RWPE2 (cell line): ENCODE measurements at regions not wholly inside any gene's neighbourhood (a gene's known extent, or its start where the extent isn't known, plus 50 kb on each side); places are given as distances from the start of the nearest gene placed in this dataset.
"Not testable (repeated sequence)": the region's sequence is repeated elsewhere in the genome, so short reads cannot be mapped to it uniquely, and the experiment has no call there.

ENCODE experiments used
- ATAC-seq: fragments of 200-7000 bp; cut with Tn5 transposase; 3 replicates; pipeline ENCODE4 v1.9.1; 2021; ENCODE audit warnings: low read depth
- DNase-seq: peaks from one replicate; pipeline ENCODE4 v3.0.0-alpha.2; 2020; ENCODE audit warnings: low spot score
- H3K27ac ChIP-seq: fragments of 450-650 bp; 2 replicates; pipeline ENCODE4 v1.5.1; 2017; ENCODE audit warnings: mild to moderate bottlenecking; ENCODE audit not compliant: poor library complexity, severe bottlenecking
- H3K27me3 ChIP-seq: fragments of 250-450 bp; sonication (Bioruptor Pico); 2 replicates; pipeline ENCODE4 v1.5.1; 2021; ENCODE audit warnings: mild to moderate bottlenecking, moderate library complexity; ENCODE audit not compliant: insufficient read depth, poor library complexity, severe bottlenecking
- H3K36me3 ChIP-seq: fragments of 250-450 bp; sonication (Bioruptor Pico); 2 replicates; pipeline ENCODE4 v1.5.1; 2020; ENCODE audit warnings: low read depth, mild to moderate bottlenecking, moderate library complexity
- H3K4me1 ChIP-seq: fragments of 250-450 bp; sonication (Bioruptor Pico); 2 replicates; pipeline ENCODE4 v1.5.1; 2021; ENCODE audit warnings: mild to moderate bottlenecking, moderate library complexity; ENCODE audit not compliant: insufficient read depth, poor library complexity, severe bottlenecking
- H3K4me3 ChIP-seq: fragments of 250-450 bp; sonication (Bioruptor Pico); 2 replicates; pipeline ENCODE4 v1.5.1; 2021; ENCODE audit warnings: mild to moderate bottlenecking, moderate library complexity; ENCODE audit not compliant: severe bottlenecking
- H3K9me3 ChIP-seq: fragments of 250-450 bp; sonication (Bioruptor Pico); 2 replicates; pipeline ENCODE4 v1.5.1; 2021; ENCODE audit warnings: mild to moderate bottlenecking, moderate library complexity; ENCODE audit not compliant: severe bottlenecking
- TF ChIP-seq, protein P1 (sequence below): fragments of 450-650 bp; IDR thresholded peaks from one replicate; pipeline ENCODE4 v1.5.1; 2017; ENCODE audit warnings: mild to moderate bottlenecking, moderate library complexity; ENCODE audit not compliant: poor library complexity, severe bottlenecking

DNA sequence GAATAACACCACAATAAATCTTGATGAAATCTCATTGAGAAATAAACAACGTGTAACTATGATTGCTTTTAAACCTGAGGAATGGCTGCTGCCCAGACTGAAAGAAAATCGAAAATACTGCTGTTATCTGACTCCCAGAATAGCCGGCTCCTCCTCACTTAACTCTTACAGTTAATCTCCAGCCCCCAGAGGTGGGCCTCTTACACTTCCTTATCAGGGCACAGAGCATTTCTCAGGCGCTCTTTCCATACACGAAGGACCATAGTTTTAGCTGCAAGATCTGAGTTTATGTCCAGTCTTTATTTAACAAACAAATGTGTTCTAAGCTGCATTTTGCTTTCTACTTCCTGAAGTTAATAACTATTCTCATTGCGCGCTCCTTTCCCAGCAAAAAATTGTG is 206.9 kb downstream of the MAP2K4 start:
- no peak overlapping the region for H3K4me3 ChIP-seq

DNA sequence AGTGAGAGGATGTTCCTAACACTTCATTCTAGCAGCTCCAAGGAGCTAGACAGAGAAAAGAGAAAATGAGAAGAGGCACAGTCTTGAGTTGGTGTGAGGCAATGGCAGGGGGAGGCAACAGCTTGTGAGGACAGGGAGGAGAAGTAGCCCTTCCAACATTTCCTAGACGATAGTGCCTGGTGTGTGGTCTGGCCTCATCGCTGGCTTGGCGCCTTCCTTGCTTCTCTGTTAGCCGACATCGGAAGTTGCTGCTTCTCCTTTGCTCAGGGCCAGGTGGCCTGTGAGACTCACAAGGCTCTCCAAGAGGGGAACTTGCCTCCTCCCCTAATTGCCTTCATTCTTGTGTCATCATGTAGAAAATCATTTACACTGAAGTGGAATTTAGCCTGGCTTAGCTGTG is 208.7 kb downstream of the MAP2K4 start:
- Histone ChIP-seq H3K27me3 (no peaks in the 10 kb centered on the region), H3K4me3 (no peak overlapping the region), H3K4me1 (no peaks in the 10 kb centered on the region), H3K9me3 (no peaks in the 10 kb centered on the region), H3K27ac (no peak overlapping the region), H3K36me3 (no peaks in the 10 kb centered on the region)
- ATAC-seq (no peak), DNase-seq (no peak)
- TF ChIP-seq, protein P1, sequence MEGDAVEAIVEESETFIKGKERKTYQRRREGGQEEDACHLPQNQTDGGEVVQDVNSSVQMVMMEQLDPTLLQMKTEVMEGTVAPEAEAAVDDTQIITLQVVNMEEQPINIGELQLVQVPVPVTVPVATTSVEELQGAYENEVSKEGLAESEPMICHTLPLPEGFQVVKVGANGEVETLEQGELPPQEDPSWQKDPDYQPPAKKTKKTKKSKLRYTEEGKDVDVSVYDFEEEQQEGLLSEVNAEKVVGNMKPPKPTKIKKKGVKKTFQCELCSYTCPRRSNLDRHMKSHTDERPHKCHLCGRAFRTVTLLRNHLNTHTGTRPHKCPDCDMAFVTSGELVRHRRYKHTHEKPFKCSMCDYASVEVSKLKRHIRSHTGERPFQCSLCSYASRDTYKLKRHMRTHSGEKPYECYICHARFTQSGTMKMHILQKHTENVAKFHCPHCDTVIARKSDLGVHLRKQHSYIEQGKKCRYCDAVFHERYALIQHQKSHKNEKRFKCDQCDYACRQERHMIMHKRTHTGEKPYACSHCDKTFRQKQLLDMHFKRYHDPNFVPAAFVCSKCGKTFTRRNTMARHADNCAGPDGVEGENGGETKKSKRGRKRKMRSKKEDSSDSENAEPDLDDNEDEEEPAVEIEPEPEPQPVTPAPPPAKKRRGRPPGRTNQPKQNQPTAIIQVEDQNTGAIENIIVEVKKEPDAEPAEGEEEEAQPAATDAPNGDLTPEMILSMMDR: no peak

More for the DNA sequence above, 206.9 kb downstream of the MAP2K4 start:
- TF ChIP-seq, protein P1: no peak
- no peak for ATAC-seq
- no peak for DNase-seq
- Histone ChIP-seq H3K9me3 (no peaks in the 10 kb centered on the region), H3K27ac (no peak overlapping the region), H3K27me3 (no peaks in the 10 kb centered on the region), H3K4me1 (no peaks in the 10 kb centered on the region), H3K36me3 (no peaks in the 10 kb centered on the region)

DNA sequence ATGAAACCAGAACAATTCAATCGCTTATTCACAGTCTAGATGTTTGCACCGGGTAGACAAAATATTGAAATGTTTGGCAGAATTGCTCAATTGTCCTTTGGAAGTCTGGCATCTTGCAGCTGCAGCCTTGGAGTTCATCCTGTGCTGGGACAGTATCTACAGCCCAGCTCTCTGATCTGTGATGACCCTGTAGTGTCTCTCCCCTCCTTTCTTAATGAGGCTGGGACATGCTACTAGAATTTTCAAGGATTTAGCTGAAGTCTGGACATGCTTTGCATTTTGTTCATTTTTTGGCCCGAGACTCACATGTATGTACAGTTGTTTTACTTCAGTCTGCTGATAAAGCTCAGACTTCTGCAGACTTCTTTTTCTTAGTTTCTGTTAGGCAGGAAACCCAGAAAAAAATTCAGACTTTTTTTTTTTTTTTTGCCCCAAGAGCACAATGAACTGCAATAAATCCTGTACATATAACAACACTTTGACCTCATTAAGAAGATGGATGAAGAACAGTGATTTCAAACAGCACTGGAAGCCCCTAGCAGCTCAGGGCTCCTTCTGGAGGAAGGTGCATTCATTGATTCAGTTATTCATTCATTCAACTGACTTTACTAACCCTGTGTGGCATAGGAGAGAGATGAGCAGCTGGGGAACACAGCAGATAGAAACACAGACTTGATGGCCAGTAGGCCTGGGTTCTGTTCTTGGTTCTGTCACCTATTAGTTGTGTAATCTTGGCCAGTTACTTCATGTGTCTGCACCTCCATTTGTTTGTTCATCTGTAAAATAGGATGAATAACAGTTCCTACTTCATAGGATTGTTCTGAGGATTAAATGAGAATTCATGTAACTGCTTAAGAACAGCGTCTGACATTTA is 210.0 kb downstream of the MAP2K4 start:
- no peak overlapping the region for H3K27ac ChIP-seq
- ATAC-seq: no peak
- DNase-seq: no peak
- H3K36me3 ChIP-seq: no peaks in the 10 kb centered on the region
- TF ChIP-seq, protein P1: no peak
- no peaks in the 10 kb centered on the region for H3K4me1 ChIP-seq
- H3K4me3 ChIP-seq: no peak overlapping the region
- no peaks in the 10 kb centered on the region for H3K9me3 ChIP-seq
- H3K27me3 ChIP-seq: no peaks in the 10 kb centered on the region

DNA sequence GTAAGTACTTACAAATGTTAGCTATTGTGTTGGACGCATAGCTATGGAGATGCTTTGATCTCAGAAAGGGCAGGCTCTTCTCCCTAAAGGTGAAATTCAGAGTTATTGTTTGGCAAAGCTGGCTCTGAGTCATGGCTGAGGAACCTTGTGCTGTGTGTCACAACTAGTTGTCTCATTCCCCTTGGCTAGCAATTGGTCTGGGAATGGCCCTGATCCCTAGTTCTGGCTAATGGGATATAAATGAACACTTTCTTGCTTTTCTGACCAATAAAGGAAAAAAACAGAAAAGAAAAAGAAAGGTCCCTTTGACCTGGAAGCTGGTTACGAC is 210.6 kb downstream of the MAP2K4 start:
- Histone ChIP-seq H3K27me3 (no peaks in the 10 kb centered on the region), H3K36me3 (no peaks in the 10 kb centered on the region), H3K9me3 (no peaks in the 10 kb centered on the region), H3K4me3 (no peak overlapping the region), H3K27ac (no peak overlapping the region), H3K4me1 (no peaks in the 10 kb centered on the region)
- peak; percentile 45; the same call in 1 of the 3 replicates for ATAC-seq
- no peak for DNase-seq
- TF ChIP-seq, protein P1: no peak

DNA sequence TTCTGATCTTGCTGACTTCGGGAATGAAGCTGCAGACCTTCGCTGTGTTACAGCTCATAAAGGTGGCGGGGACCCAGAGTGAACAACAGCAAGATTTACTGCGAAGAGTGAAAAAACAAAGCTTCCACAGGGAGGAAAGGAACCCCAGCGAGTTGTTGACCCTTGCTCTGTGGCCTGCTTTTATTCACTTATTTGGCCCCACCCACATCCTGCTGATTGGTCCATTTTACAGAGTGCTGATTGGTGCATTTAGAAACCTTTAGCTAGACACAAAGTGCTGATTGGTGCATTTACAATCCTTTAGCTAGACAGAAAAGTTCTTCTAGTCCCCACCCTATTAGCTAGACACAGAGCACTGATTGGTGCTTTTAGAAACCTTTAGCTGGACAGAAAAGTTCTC is 218.3 kb downstream of the MAP2K4 start:
- not testable (repeated sequence) for DNase-seq

More for the DNA sequence above, 218.3 kb downstream of the MAP2K4 start:
- H3K27me3 ChIP-seq, ATAC-seq, H3K36me3 ChIP-seq, H3K4me3 ChIP-seq, H3K27ac ChIP-seq, H3K4me1 ChIP-seq, H3K9me3 ChIP-seq: not testable (repeated sequence)
